ENCODE measurements at regions not wholly inside any gene's neighbourhood (a gene's known extent, or its start where the extent isn't known, plus 50 kb on each side); places are given as distances from the start of the nearest gene placed in this dataset.
"Not testable (repeated sequence)": the region's sequence is repeated elsewhere in the genome, so short reads cannot be mapped to it uniquely, and the experiment has no call there.

DNA sequence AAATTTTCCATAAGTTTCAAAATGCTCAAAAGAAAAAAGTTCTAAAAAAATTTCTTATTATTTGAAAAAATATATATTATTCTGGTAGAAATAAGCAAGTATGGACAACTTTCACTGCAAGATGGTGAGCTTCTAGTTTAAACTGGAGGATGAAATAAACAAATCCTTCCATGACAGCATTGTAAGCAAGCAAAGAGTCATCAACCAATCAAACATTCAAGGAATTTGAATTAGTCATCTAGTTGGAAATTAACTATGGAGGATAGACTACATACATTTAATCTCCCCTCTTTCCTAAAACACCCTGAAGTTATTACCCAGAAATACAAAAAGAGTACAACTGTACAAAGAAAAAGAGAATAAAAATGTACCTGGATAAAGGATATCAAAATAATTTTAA is 51.0 kb upstream of the IRX5 start:
- H3K27me3 ChIP-seq (ENCODE audit: control insufficient read depth in 2 of 2, insufficient read depth in 2 of 2, low read length in 2 of 2): no peaks in the 10 kb centered on the region

DNA sequence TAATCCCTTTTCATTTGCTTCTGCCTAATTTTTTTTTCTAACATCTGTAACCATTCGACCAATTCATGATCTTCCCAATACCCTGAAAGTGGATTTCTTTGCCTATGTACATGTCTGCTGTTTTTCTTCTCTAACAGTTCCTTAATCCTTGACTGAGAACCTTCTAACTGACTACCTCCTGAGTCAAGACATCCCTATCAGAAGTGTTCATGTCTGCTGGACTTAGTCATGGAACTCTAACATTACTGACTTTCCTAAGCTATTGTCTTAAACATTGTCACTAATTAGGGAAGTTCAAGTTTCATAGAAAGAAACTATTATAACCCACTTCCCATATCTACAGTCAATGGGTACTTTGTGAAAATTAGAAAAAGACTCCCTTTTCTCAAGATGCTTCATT is 52.4 kb upstream of the IRX5 start:
- H3K4me1 ChIP-seq (ENCODE audit: control insufficient read depth in 2 of 2, insufficient read depth in 2 of 2, low read length in 2 of 2): no peaks in the 10 kb centered on the region
- H3K9ac ChIP-seq (ENCODE audit: low read depth in 1 of 2, low read length in 2 of 2): no peak overlapping the region
- H3K36me3 ChIP-seq (ENCODE audit: control insufficient read depth in 2 of 2, insufficient read depth in 2 of 2, low read length in 2 of 2): no peaks in the 10 kb centered on the region
- no peaks in the 10 kb centered on the region for H3K27me3 ChIP-seq (ENCODE audit: control insufficient read depth in 2 of 2, insufficient read depth in 2 of 2, low read length in 2 of 2)
- H3K4me3 ChIP-seq (ENCODE audit: low read length in 2 of 2): no peak overlapping the region
- H3K9me3 ChIP-seq (ENCODE audit: control insufficient read depth in 2 of 2, low read length in 2 of 2): no peaks in the 10 kb centered on the region
- no peak overlapping the region for H3K27ac ChIP-seq (ENCODE audit: low read depth in 2 of 2, low read length in 2 of 2)

More for the DNA sequence above, 51.0 kb upstream of the IRX5 start:
- H3K9me3 ChIP-seq (ENCODE audit: control insufficient read depth in 2 of 2, low read length in 2 of 2): no peaks in the 10 kb centered on the region
- no peaks in the 10 kb centered on the region for H3K36me3 ChIP-seq (ENCODE audit: control insufficient read depth in 2 of 2, insufficient read depth in 2 of 2, low read length in 2 of 2)
- H3K27ac ChIP-seq (ENCODE audit: low read depth in 2 of 2, low read length in 2 of 2): no peak overlapping the region
- H3K4me1 ChIP-seq (ENCODE audit: control insufficient read depth in 2 of 2, insufficient read depth in 2 of 2, low read length in 2 of 2): no peaks in the 10 kb centered on the region
- no peak overlapping the region for H3K4me3 ChIP-seq (ENCODE audit: low read length in 2 of 2)
- H3K9ac ChIP-seq (ENCODE audit: low read depth in 1 of 2, low read length in 2 of 2): no peak overlapping the region

DNA sequence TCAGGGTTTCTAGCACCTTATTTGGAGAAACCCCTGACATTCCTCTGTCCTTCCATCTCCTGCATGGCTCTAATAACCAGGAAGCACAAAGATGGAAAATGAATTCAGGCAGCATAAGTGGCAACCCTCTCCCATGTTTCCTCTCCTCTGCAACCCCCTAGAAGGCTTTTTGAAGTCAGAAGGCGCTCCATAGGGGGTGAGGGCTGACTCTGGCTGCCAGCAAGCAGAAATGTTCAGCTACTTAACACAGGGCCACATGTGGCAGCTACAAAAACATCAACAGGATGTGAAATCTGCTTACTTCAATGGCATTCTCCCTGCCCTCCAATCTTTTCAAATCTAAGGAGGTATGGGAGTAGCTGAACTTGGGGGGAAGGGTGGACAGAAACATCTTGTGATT is 55.2 kb upstream of the IRX5 start:
- Histone ChIP-seq H3K4me3 (ENCODE audit: low read length in 2 of 2) (no peak overlapping the region), H3K27me3 (ENCODE audit: control insufficient read depth in 2 of 2, insufficient read depth in 2 of 2, low read length in 2 of 2) (no peaks in the 10 kb centered on the region), H3K27ac (ENCODE audit: low read depth in 2 of 2, low read length in 2 of 2) (no peak overlapping the region)

DNA sequence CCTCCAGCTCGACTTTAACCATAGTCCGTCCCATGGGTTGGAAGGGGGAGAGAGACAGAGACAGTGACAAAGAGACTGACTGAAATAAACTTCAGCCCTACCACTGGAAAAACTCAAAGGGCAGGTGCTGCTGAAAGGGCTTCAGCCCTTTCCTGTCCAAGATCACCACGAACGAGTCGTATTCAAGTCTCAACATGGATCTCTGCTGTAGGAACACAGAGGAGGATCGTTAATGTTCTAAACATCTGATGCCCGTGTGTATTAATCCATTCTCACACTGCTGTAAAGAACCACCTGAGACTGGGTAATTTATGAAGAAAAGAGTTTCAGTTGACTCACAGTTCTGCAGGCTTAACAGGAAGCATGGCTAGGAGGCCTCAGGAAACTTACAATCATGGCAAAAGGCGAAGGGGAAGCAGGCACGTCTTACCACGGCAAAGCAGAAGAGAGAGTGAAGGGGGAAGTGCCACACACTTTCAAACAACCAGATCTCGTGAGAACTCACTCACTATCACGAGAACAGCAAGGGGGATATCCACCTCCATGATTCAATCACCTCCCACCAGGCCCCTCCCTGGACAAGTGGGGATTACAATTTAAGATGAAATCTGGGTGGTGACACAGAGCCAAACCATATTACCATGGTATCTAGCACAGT is 56.8 kb upstream of the IRX5 start:
- H3K9ac ChIP-seq (ENCODE audit: low read depth in 1 of 2, low read length in 2 of 2); H3K4me3 ChIP-seq (ENCODE audit: low read length in 2 of 2); H3K4me1 ChIP-seq (ENCODE audit: control insufficient read depth in 2 of 2, insufficient read depth in 2 of 2, low read length in 2 of 2); H3K9me3 ChIP-seq (ENCODE audit: control insufficient read depth in 2 of 2, low read length in 2 of 2); H3K27me3 ChIP-seq (ENCODE audit: control insufficient read depth in 2 of 2, insufficient read depth in 2 of 2, low read length in 2 of 2); H3K27ac ChIP-seq (ENCODE audit: low read depth in 2 of 2, low read length in 2 of 2); H3K36me3 ChIP-seq (ENCODE audit: control insufficient read depth in 2 of 2, insufficient read depth in 2 of 2, low read length in 2 of 2): not testable (repeated sequence)

More for the DNA sequence above, 55.2 kb upstream of the IRX5 start:
- Histone ChIP-seq H3K9me3 (ENCODE audit: control insufficient read depth in 2 of 2, low read length in 2 of 2) (no peaks in the 10 kb centered on the region), H3K9ac (ENCODE audit: low read depth in 1 of 2, low read length in 2 of 2) (no peak overlapping the region), H3K4me1 (ENCODE audit: control insufficient read depth in 2 of 2, insufficient read depth in 2 of 2, low read length in 2 of 2) (no peaks in the 10 kb centered on the region), H3K36me3 (ENCODE audit: control insufficient read depth in 2 of 2, insufficient read depth in 2 of 2, low read length in 2 of 2) (no peaks in the 10 kb centered on the region)

DNA sequence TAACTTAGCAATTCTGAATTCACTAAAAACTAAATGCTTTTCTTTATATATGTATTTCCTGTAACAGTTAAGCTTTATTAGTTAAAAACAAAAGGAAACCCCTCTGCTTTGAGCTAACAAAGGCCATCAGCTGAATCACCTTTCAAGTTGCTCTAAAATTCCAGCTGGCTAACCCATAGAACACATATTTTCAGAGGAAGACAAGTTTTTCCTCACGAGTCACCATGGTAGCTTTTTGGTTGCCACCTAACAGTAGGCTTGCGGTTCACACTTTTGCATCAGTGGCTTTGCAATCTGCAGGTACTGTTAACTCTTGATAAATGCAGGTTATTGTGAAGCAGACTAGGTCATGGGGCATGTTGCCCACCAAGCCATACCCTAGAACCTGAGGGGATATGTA is 57.6 kb upstream of the IRX5 start:
- Histone ChIP-seq H3K27ac (ENCODE audit: low read depth in 2 of 2, low read length in 2 of 2) (no peak overlapping the region), H3K36me3 (ENCODE audit: control insufficient read depth in 2 of 2, insufficient read depth in 2 of 2, low read length in 2 of 2) (no peaks in the 10 kb centered on the region), H3K9me3 (ENCODE audit: control insufficient read depth in 2 of 2, low read length in 2 of 2) (no peaks in the 10 kb centered on the region), H3K4me3 (ENCODE audit: low read length in 2 of 2) (no peak overlapping the region), H3K9ac (ENCODE audit: low read depth in 1 of 2, low read length in 2 of 2) (no peak overlapping the region), H3K4me1 (ENCODE audit: control insufficient read depth in 2 of 2, insufficient read depth in 2 of 2, low read length in 2 of 2) (no peaks in the 10 kb centered on the region), H3K27me3 (ENCODE audit: control insufficient read depth in 2 of 2, insufficient read depth in 2 of 2, low read length in 2 of 2) (no peaks in the 10 kb centered on the region)

DNA sequence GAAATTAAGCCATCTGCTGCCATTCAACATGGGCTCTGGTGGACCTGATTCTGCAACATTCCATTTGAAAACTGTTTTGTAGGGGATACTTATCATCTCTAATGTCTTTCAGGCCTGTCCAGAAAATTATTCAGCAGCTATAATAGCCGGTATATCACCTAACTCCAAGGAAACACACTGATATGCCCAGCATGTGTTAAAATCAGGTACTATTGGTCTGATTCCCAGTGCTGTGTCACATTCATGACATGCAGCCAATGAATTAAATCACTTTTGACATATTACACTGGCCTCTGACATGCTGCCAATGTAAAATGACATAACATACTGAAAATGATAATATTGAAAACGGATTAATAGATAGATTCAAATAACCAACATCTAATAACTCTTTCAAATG is 60.5 kb upstream of the IRX5 start:
- H3K9me3 ChIP-seq (ENCODE audit: control insufficient read depth in 2 of 2, low read length in 2 of 2): no peaks in the 10 kb centered on the region
- H3K9ac ChIP-seq (ENCODE audit: low read depth in 1 of 2, low read length in 2 of 2): no peak overlapping the region
- no peaks in the 10 kb centered on the region for H3K36me3 ChIP-seq (ENCODE audit: control insufficient read depth in 2 of 2, insufficient read depth in 2 of 2, low read length in 2 of 2)
- no peaks in the 10 kb centered on the region for H3K27me3 ChIP-seq (ENCODE audit: control insufficient read depth in 2 of 2, insufficient read depth in 2 of 2, low read length in 2 of 2)
- no peak overlapping the region for H3K27ac ChIP-seq (ENCODE audit: low read depth in 2 of 2, low read length in 2 of 2)
- no peak overlapping the region for H3K4me3 ChIP-seq (ENCODE audit: low read length in 2 of 2)
- no peaks in the 10 kb centered on the region for H3K4me1 ChIP-seq (ENCODE audit: control insufficient read depth in 2 of 2, insufficient read depth in 2 of 2, low read length in 2 of 2)

DNA sequence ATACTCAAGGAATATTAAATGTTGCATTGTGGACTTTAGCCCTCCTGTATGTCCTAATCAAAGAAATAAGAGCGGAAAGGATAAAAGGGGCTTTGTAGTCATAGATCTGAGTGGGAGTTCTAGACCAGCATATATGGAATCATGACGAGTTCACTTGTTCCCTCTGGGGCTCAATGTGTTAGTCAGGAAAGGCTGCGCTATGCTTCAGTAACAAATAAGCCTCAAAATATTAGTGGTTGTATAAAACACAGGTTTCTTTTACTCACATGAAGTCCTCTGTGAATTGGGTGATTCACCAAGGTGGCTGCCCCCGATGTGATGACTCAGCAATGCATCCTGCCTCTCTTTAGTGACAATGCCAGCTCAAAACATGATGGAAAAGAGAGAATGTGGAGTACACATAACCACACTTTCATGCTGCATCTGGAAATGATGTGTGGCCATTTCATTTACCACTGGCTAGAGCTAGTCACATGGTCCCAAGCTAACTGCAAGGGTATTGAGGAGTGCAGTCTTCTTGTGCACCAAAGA is 63.3 kb upstream of the IRX5 start:
- H3K9ac ChIP-seq (ENCODE audit: low read depth in 1 of 2, low read length in 2 of 2): no peak overlapping the region
- H3K9me3 ChIP-seq (ENCODE audit: control insufficient read depth in 2 of 2, low read length in 2 of 2): no peaks in the 10 kb centered on the region
- no peaks in the 10 kb centered on the region for H3K4me1 ChIP-seq (ENCODE audit: control insufficient read depth in 2 of 2, insufficient read depth in 2 of 2, low read length in 2 of 2)
- no peaks in the 10 kb centered on the region for H3K27me3 ChIP-seq (ENCODE audit: control insufficient read depth in 2 of 2, insufficient read depth in 2 of 2, low read length in 2 of 2)
- H3K4me3 ChIP-seq (ENCODE audit: low read length in 2 of 2): no peak overlapping the region
- no peak overlapping the region for H3K27ac ChIP-seq (ENCODE audit: low read depth in 2 of 2, low read length in 2 of 2)
- no peaks in the 10 kb centered on the region for H3K36me3 ChIP-seq (ENCODE audit: control insufficient read depth in 2 of 2, insufficient read depth in 2 of 2, low read length in 2 of 2)

DNA sequence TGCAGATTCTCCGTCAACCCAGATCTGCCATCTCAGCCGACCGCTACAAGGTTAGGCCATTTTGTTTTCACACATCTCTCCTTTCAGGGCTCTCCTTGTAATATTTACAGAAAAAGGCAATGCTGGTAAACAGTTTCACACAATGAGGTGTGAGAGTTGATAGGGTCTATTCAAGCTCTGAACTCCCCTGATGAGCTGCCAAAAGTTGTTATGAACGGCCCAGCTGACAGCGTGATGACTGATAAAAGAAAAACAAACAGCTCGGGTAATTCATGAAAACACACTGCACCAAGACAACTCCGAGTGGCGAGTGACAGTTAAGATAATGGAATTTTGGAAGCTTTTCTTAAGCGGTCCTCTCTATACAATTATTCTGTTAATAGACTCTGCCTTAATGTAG is 68.1 kb upstream of the IRX5 start:
- Histone ChIP-seq H3K4me3 (ENCODE audit: low read length in 2 of 2) (no peak overlapping the region), H3K27ac (ENCODE audit: low read depth in 2 of 2, low read length in 2 of 2) (no peak overlapping the region), H3K36me3 (ENCODE audit: control insufficient read depth in 2 of 2, insufficient read depth in 2 of 2, low read length in 2 of 2) (no peaks in the 10 kb centered on the region), H3K4me1 (ENCODE audit: control insufficient read depth in 2 of 2, insufficient read depth in 2 of 2, low read length in 2 of 2) (no peaks in the 10 kb centered on the region), H3K27me3 (ENCODE audit: control insufficient read depth in 2 of 2, insufficient read depth in 2 of 2, low read length in 2 of 2) (no peaks in the 10 kb centered on the region), H3K9me3 (ENCODE audit: control insufficient read depth in 2 of 2, low read length in 2 of 2) (no peaks in the 10 kb centered on the region), H3K9ac (ENCODE audit: low read depth in 1 of 2, low read length in 2 of 2) (no peak overlapping the region)

DNA sequence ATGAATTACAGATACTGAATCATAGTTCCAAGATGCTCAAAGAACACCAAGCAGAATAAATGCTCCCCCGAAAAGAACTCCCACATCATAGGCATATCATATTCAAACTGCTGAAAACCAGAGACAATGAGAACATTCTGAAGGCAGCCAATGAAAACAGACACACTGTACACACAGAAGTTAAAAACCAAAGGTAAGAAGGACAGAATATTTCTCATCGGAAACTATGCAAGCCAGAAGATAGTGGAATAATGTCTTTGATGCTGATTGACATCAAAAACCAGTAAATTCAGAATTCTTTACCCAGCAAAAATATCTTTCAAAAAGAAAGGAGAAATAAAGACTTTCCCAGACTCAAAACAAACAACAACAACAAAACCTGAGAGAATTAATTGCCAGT is 73.8 kb upstream of the IRX5 start:
- no peaks in the 10 kb centered on the region for H3K27me3 ChIP-seq (ENCODE audit: control insufficient read depth in 2 of 2, insufficient read depth in 2 of 2, low read length in 2 of 2)
- no peaks in the 10 kb centered on the region for H3K4me1 ChIP-seq (ENCODE audit: control insufficient read depth in 2 of 2, insufficient read depth in 2 of 2, low read length in 2 of 2)
- H3K27ac ChIP-seq (ENCODE audit: low read depth in 2 of 2, low read length in 2 of 2): no peak overlapping the region
- no peak overlapping the region for H3K4me3 ChIP-seq (ENCODE audit: low read length in 2 of 2)
- H3K9me3 ChIP-seq (ENCODE audit: control insufficient read depth in 2 of 2, low read length in 2 of 2): no peaks in the 10 kb centered on the region
- H3K36me3 ChIP-seq (ENCODE audit: control insufficient read depth in 2 of 2, insufficient read depth in 2 of 2, low read length in 2 of 2): no peaks in the 10 kb centered on the region
- no peak overlapping the region for H3K9ac ChIP-seq (ENCODE audit: low read depth in 1 of 2, low read length in 2 of 2)

DNA sequence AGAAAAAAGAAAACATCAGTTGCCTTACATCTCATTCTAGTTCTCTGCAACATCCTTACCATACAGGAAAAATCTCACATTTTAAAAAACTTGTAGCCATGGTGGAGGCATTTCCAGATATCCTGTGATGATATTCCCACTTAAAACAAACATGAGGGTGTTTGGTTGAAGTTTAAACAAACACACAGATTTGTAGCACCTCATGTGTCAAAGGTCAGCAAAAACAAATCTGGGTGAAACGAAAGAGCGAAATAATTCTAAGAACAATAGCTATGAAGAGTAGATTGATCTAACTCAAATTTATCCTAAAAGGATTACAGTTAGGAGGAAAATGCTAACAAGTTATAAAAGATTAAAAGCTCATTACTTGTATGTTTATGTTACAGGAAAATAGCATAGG is 83.1 kb upstream of the IRX5 start:
- H3K27ac ChIP-seq (ENCODE audit: low read depth in 2 of 2, low read length in 2 of 2): no peak overlapping the region
- H3K4me1 ChIP-seq (ENCODE audit: control insufficient read depth in 2 of 2, insufficient read depth in 2 of 2, low read length in 2 of 2): no peaks in the 10 kb centered on the region
- H3K4me3 ChIP-seq (ENCODE audit: low read length in 2 of 2): no peak overlapping the region
- H3K9ac ChIP-seq (ENCODE audit: low read depth in 1 of 2, low read length in 2 of 2): no peak overlapping the region
- no peaks in the 10 kb centered on the region for H3K36me3 ChIP-seq (ENCODE audit: control insufficient read depth in 2 of 2, insufficient read depth in 2 of 2, low read length in 2 of 2)
- no peaks in the 10 kb centered on the region for H3K9me3 ChIP-seq (ENCODE audit: control insufficient read depth in 2 of 2, low read length in 2 of 2)
- no peaks in the 10 kb centered on the region for H3K27me3 ChIP-seq (ENCODE audit: control insufficient read depth in 2 of 2, insufficient read depth in 2 of 2, low read length in 2 of 2)

DNA sequence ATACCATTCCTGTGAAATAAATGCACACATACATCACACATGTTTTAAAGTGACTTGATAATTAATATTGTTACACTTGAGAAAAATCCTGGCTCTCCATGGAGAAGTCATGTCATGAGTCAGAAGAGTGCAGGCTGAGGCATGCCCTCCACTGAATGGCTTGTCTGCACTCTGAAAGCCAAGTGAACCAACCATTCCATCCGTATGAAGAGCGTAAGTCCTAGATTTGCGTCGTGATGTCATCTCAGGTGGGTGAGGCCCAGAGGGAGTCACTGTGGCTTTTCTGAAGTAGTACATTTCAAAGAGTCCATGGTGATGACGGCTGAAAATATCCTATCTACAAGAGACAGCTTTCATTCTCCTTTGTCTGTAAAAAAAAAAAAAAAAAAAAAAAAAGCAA is 83.5 kb upstream of the IRX5 start:
- no peaks in the 10 kb centered on the region for H3K36me3 ChIP-seq (ENCODE audit: control insufficient read depth in 2 of 2, insufficient read depth in 2 of 2, low read length in 2 of 2)
- H3K27ac ChIP-seq (ENCODE audit: low read depth in 2 of 2, low read length in 2 of 2): no peak overlapping the region
- H3K9ac ChIP-seq (ENCODE audit: low read depth in 1 of 2, low read length in 2 of 2): no peak overlapping the region

More for the DNA sequence above, 83.5 kb upstream of the IRX5 start:
- H3K27me3 ChIP-seq (ENCODE audit: control insufficient read depth in 2 of 2, insufficient read depth in 2 of 2, low read length in 2 of 2): no peaks in the 10 kb centered on the region
- H3K4me3 ChIP-seq (ENCODE audit: low read length in 2 of 2): no peak overlapping the region
- H3K4me1 ChIP-seq (ENCODE audit: control insufficient read depth in 2 of 2, insufficient read depth in 2 of 2, low read length in 2 of 2): no peaks in the 10 kb centered on the region
- no peaks in the 10 kb centered on the region for H3K9me3 ChIP-seq (ENCODE audit: control insufficient read depth in 2 of 2, low read length in 2 of 2)
